HG02973 (cell line): ENCODE measurements at regions not wholly inside any gene's neighbourhood (a gene's known extent, or its start where the extent isn't known, plus 50 kb on each side); places are given as distances from the start of the nearest gene placed in this dataset.
"Not testable (repeated sequence)": the region's sequence is repeated elsewhere in the genome, so short reads cannot be mapped to it uniquely, and the experiment has no call there.

Source experiments
- ATAC-seq: cut with Tn5 transposase; IDR thresholded peaks from one replicate; pipeline ENCODE4 v1.9.1; 2021; ENCODE audit warnings: moderate library complexity; ENCODE audit not compliant: unreplicated experiment

DNA sequence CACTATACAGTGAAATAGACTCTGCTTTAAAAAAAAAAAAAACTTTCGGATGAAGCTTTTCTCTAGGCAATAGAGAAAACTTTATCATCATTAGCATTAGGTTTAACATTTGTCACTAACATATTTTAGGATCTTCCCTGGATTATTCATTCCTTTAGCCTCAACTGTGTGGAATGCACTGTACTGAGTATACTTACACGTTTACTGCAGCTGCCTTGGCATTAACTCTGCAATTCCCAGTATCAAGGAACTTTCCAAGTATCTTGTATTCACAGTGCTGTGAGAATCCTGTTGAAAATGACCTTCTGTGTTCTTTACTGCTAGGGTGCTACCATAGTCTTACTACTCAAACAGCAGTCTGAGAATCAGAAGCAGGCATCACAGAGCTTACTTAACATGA, 328.2 kb upstream of the COL3A1 start:
- ATAC-seq: no peak

DNA sequence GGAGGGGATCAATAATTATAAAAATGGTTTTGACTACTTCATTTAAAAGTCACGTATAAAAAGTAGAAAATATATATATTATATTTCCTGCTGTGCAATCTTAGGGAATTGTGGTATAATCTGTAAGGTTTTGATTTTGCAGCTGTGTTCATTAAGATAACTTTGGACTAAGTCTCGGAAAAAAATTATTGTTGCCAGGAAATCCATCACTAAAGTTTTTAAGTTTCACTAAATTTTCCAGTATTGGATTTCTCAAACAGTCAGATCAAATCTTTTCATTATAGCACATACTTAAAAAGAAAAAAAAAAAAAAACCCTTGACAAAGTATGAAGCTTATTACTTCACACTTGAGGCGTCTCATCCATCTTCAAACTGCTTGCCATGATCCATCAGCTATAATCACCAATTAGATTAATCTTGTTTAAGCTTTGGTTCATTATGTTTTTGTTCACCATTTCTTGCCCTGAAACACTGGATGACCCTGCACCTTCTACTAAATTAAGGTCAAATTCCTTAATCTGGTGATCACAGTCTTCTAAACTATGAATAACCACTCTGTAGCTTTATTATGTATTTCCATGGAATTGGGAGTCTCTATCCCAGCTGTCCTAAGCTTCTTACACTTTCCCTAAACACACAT, 326.6 kb upstream of the COL3A1 start:
- no peak for ATAC-seq

DNA sequence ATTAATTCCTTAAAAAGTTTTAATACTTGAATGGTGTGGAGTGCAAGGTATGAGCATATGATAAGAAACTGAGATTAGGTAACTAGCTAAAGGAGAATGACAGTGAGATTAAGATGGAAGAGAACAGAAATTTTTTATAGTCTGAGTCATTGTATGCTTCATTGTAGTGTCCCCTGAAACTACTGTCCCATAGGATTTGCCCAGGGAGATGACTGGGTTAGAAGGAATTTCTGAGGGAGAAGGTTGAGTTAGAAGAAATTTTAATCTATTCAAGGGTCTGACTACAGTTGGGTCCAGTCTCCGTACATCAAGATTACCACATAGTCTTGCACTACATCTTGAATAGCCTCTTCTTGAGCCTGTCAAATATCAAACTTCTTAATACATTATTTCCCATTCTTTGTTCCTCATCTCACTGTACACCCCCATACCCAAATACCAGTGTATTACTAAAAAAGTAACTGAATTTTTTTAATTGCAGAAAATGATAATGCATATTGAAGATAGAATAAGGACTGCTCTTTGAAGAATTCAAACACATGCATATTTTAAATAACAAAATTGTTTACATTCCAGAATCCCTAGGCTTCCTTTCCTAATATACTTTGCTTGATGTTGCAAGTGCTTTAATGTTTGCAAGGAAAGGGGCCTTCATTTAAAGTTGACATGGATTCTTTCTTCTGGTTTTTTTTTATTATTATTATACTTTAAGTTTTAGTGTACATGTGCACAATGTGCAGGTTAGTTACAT, 314.3 kb upstream of the COL3A1 start:
- no peak for ATAC-seq

DNA sequence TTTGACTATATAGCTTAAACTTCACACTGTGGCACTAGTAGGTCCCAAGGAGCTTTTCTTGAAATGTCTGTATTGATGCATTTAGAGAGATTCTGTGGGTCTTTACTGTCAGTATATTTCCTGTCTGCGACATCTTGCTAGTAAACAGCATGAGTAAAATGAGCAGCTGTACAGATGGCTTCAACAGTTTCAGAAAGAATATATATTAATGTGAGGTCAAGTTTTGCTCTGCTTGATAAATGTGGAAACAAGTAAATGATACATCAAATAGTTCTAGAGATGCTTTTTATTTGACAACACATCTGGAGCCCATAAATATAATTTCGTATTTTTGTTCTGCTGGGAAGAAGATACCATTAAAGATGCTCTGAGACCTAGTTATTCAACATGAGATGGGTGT, 310.9 kb upstream of the COL3A1 start:
- no peak for ATAC-seq

DNA sequence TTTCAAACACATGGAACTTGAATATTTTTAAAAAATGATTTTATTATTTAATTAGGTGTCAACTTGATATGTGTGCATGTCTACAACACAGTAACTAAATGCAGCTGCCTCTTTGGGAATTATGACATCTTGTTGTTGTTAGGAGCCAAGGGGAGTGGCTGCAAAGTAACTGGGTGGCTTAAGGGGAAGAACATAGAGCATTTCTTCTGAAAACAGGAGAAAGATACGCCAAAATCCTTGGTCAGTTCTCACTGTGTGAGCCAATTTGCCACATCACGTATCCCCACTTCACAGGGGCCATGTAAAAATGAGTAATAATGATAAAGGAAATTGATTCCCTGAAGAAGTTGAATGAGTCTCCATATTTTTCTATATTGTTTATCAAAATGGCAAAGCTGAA, 309.8 kb upstream of the COL3A1 start:
- ATAC-seq: no peak

DNA sequence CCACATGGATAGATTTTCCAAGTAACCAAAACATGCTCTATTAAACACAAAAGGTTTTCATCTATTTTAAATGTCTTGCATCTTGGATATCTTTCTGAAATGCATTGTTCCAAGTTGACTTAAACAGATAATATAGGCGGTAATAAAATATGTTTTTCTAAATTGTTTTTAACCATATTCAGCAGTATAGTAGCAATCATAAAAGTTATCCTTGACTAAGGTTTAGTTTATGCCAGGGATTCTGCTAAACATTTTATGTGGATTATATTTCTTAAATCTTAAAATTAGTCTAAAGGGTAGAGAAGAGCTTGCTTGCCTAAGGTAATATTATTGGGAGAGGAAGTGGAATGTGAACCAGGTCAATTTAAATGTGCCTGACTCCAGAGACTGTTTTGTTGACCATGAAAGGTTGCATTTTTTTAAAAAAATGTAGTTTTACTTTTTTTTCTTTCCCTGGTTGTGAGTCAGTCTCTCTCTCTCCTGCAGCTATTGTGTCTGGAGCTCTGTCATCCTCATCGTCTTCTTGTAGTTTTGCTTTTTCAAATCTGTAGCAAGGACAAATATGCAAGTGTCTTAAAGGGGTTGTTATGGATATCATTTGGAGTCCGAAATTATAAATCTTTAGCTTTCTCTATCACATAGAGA, 309.1 kb upstream of the COL3A1 start:
- ATAC-seq: no peak

DNA sequence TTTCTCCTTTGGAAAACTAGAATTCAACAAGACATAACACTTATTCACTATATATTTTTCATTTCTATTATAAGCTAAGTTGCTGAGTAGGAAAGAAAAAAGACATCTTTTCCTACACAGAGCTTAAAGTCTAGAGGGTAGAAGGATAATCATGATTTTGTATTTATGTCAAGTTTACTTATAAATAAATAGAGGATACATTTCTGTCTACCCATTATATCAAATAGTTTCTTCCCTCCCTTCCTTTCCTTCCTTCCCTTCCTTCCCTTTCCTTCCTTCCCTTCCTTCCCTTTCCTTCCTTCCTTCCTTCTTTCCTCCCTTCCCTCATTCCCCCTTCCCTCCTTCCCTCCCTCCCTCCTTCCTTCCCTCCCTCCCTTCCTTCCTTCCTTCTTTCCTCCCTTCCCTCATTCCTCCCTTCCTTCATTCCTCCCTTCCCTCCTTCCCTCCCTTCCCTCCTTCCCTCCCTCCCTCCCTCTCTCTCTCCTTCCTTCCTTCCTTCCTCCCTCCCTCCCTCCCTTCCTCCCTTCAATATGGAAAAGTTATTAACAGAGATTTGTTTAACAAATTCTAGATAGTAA, 308.4 kb upstream of the COL3A1 start:
- no peak for ATAC-seq

DNA sequence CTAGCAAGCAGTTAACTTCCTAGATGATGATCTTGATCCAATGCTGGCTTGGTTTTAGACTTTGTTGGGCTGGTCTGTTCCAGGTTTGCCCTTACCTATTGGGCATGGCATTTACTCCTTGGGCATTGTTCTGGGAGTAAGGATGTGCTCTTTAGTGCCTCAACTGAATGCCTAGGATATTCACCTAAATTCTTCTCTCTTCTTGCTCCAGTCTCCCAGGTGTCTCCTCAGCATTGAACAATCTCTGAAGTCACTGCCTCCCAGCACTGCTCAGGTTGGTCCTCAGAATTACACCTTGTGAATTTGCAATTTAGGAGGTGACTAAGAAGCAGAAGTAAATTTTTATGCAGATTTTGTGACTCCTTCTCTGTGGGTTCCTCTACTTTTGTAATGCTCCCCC, 307.7 kb upstream of the COL3A1 start:
- no peak for ATAC-seq

DNA sequence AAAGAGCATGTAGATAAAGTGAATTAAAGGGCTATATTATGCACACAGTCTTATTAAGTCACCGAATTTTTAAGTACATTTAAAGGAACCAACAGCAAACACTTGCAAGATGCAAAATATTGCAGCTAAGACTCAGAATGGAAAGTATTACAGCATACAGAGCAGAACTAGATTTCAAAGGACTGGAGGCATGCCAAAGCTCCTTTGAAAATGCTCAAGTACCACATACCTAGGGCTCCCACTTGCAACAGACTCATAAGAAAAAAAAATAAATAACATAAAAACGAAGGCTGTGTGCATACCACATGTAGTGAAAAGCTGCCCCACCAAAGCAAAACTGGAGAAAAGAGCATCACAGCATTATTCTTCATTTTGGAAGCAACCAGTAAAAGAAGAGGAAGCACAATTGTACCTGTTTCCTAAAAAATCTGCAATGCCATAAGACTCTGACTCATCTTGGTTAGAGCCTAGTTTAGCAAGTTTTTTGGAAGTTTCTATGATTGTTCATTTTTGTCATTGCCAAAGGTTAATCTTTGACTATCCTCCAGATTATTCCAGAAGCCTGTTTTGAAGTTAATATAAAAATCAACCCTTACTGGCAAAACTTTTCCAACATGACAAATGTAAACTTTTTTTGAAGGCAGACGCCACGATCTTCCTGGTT, 306.0 kb upstream of the COL3A1 start:
- ATAC-seq: no peak

DNA sequence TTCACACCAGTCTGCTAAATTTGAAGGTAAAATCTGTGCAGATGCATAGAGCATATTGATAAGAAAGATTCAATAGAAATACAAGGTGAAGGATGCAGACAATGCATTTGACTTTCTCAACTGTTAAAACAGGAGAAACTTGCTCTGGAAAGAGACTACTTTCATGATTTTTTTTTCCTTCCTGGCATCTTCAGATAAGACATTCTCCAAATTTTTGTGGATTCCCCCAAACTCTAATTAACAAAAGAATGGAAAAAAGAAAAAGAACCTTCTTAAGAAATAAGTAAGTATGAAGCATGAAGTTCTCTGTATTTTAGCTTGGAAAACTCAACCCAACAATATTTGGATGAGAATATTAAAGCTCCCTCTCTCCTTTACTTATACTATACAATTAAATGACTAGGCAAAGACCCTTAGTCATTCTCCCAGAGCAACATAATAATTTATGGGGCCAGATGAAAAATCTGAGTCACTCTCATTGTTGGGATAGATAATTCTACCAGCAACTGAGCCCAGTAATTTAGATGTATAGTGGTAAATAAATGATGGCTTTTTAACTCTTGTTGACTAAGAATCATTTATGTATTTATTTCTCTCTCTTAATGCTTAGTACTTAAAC, 298.7 kb upstream of the COL3A1 start:
- no peak for ATAC-seq

DNA sequence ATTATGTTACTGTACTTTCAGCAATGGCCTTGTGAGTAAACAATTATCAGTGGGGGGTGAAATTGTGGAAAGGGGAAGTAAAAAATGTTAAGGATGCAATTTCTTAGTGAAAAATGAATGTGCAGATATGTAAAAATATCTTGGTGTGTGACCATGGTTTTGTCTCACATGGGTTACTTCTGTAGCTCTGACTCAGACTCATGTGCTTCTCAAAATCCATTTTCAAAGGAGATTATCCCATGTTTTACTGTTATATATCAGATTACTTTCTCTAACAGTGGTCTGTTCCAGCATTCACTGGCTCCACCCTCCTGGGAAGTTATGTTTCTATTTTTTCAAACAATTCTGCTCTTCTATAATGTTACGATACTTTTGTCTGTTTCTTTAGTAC, 298.2 kb upstream of the COL3A1 start:
- ATAC-seq: no peak

DNA sequence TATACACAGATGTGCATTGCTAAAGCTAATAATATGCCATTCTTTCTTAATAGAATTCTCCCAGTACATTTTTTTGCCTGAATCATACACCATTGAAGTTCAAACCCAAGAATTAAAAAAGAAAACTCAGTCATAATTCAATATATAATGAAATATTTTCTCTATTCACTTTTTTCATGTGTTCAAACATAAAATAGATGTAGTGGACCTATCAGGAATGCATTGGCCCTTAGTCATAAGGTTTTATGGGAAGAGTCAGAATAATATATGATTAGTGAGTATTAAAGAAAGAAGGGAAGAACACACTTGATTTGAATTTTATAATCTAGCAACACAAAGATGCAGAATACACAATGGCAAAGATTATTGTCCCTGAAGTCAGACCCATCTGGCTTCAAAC, 297.0 kb upstream of the COL3A1 start:
- ATAC-seq: no peak

DNA sequence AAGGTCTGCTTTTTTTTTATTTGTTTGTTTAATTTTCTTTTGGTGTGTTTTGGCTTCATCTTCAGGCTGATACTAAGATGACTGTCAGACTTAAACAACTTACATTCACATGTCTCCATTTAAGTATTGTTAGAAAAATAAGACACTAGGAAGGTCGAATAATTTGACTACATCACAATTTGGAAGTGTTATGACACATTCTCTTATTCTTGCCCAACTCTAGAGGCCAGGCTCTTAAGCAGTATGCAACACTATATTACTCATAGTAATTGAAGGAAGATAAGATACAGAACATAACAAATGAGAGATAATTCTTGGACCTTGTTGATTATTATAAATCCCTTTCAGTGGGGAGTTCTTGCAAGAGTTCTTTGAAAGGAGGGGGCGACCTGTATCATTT, 295.3 kb upstream of the COL3A1 start:
- no peak for ATAC-seq

DNA sequence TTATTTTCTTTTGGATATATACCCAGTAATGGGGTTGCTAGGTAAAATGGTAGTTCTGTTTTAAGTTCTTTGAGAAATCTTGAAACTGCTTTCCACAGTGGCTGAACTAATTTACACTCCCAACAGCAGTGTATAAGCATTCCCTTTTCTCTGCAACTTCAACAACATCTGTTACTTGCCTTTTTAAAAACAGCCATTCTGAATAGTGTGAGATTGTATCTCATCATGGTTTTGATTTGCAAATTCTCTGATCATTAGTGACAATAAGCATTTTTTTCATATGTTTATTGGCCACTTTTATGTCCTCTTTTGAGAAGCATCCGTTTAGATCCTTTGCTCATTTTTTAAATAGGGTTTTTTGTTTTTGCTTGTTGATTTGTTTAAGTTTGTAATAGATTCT, 291.3 kb upstream of the COL3A1 start:
- ATAC-seq: no peak

DNA sequence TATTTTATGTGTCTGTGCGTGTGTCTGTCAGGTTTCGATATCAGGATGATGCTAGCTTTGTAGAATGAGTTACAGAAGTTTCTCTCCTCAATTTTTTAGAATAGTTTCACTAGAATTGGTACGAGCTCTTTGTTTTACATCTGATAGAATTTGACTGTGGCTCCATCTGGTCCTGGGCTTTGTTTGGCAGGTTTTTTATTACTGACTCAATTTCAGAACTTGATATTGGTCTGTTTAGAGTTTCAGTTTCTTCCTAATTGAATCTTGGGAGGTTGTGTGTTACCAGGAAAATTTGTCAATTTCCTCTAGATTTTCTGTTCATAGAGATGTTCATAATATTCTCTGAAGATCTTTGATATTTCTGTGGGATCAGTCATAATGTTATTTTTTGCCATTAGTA, 289.4 kb upstream of the COL3A1 start:
- no peak for ATAC-seq

DNA sequence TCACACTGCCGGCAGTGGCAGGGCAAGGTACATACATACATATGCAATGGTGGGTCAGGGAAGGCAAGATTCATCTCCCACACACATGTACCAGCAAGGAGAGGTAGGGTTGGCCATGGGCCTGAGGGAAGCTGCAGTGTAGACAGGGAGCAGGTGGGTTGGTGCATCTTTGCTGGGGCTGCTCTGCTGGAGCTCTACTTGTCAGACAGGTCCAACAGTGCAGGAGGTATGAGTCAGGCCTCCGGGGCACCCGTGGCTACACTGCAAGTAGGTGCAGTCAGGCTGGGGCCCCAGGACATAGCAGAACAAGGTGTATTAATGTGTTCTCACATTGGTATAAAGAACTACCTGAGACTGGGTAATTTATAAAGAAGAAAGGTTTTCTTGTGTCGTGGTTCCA, 281.1 kb upstream of the COL3A1 start:
- no peak for ATAC-seq

DNA sequence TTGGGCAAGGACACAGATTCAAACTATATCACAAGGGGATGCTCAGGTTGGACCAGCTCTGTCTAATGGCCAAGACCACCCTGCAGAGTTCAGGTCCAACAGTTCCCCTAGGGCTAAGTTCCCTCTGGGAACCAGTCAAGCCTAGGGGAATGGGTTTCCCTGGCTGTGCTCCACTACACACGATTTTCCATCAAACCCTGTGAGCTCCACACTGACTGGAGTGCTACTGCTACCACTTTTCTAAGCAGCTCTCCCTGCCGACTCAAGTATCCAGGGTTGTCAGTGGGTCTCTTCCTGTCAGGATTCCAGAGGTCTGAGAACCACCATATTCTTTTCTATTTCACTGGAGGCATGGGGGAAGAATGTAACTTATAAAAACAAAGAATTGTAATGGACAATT, 280.4 kb upstream of the COL3A1 start:
- ATAC-seq: no peak

DNA sequence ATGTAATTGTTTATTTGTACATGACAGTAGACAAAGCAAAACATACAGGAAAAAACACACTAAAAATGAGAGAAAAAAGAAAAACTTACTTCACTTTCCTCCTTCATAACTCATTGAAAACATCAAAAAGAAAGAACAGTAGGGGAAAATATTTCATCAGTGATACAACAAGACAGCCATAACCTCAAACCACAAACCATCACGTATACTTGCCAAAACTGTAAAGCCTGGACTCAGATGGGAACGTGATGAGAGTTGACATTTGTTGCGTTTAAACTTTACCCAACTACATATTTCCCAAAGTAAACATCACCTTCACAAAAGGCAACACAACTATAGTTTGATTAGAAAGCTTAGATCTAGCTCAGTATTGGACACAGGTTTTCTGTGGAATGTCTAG, 278.2 kb upstream of the COL3A1 start:
- ATAC-seq: no peak

DNA sequence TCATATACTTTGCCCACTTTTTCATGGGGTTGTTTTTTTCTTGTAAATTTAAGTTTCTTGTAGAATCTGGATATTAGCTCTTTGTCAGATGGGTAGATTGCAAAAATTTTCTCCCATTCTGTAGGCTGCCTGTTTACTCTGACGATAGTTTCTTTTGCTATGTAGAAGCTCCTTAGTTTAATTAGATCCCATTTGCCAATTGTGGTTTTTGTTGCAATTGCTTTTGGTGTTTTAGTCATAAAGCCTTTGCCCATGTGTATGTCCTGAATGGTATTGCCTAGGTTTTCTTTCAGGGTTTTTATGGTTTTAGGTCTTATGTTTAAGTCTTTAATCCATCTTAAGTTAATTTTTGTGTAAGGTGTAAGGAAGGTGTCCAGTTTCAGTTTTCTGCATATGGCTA, 276.0 kb upstream of the COL3A1 start:
- not testable (repeated sequence) for ATAC-seq

DNA sequence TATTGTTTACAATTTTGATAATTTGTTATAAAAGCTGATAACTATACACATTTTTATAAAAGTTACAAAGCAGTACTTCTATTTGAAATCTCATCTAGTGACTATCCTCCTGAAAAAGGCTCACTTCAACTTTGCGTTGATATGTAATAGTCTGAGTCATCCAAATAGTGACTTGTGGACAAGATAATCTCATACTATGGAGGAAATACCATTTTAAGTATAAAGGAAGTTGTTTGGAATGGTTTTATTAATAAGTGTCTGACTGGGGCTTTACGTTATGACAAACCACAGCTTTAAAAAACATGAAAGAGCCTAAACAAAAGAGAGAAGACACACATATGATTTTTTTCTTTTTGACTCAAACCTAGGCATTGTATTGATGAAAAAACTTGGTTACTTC, 272.3 kb upstream of the COL3A1 start:
- ATAC-seq: peak; percentile 70

DNA sequence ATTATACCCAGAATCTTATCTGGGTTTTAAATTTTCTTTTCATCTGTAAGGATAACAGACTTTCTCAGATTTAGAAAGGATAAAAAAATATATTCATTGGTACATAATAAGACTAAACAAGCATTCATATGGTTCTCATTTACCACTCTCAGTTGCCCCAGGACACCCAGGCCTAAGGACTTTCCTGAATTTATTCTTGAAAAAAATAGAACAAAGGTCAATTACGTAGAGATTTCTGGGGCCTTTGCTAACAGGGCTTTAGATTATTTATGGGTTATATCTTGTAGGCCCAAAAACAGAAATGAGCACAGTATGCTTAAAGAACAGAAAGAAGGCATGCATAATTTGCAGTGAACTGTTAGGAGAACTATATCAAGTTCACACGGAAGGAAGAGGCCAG, 269.0 kb upstream of the COL3A1 start:
- no peak for ATAC-seq
